NCI-H748 treated with DMSO at 0.1 percent for 48 hours (cell line): ENCODE measurements at regions not wholly inside any gene's neighbourhood (a gene's known extent, or its start where the extent isn't known, plus 50 kb on each side); places are given as distances from the start of the nearest gene placed in this dataset.

Experiments used
- DNase-seq: peaks from one replicate; lab custom pipeline; 2025; lab: John Stamatoyannopoulos, UW

DNA sequence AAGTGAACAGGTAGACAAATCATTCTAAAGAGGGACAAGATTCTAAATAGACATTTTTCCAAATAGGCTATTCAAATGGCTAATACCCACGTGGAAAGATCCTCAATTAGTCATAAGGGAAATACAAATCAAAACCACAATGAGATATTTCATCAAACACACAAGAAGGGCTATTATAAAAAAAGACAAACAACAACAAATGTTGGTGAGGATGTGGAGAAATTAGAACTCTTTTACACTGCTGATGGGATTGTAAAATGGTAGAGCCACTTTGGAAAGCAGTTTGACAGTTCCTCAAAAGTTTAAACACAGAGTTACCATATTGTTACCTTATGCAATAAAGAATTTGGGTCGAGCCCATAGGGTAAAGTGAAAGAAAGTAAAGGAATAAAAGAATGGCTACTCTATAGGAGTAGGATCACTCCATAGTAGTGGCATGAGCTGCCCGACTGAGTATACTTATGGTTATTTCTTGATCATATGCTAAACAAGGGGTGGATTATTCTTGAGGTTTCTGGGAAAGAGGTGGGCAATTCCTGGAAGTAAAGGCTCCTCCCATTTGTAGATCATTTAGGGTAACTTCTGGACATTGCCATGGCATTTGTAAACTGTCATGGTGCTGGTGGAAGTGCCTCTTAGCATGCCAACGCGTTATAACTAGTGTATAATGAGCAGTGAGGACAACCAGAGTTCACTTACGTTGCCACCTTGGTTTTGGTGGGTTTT lies 58.9 kb upstream of the FAM9C start:
- no peak for DNase-seq

DNA sequence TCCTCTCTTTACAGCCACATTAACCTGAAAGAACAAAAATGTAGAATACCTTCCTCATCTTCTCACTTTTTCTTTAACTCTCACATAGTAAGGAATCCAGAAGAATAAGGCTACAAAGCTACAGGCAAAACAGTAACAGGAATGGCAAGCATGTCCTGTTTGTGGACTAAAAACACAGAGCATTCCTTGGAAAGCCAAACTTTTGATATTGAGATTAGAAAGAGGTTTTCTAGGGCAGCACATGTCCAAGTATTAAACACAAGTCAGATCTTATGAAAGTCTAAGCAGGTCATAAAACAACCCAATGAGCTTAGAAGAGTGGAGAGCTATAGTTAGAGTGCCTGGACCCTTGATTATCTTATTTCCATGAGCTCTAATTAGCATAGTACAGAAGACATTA lies 58.2 kb upstream of the FAM9C start:
- no peak for DNase-seq

DNA sequence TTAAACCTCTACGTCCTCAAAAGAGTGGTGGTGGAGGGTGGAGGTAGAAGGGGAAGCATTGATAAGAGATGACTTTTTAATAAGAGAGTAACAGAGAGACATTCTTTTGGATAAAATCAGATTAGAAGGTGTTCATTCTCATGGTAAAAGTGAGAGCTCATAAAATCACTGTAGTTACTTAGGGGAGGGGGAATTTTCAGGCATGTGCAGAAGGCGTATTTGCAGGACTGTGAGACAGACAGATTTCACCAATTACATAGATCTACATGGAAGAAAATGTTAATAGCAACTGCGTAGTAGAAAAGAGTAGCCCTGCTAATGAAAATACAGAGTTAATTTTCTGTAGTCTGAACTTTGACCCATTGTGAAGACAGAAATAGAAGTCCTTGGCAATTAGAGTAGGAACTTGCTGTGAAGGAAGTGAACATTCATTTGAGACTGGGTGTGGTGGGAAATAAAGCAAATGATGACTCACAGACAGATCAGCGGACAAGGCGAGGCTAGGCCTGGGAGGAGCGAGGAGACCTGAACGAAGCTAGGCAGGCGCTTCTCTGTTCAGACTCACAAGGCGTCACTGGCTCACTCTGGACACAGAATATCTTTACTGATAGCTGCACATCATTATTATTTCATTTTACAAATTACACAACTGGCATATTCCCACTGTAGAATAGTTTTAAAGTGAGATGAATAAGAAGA lies 57.2 kb upstream of the FAM9C start:
- peak; percentile 18 for DNase-seq

DNA sequence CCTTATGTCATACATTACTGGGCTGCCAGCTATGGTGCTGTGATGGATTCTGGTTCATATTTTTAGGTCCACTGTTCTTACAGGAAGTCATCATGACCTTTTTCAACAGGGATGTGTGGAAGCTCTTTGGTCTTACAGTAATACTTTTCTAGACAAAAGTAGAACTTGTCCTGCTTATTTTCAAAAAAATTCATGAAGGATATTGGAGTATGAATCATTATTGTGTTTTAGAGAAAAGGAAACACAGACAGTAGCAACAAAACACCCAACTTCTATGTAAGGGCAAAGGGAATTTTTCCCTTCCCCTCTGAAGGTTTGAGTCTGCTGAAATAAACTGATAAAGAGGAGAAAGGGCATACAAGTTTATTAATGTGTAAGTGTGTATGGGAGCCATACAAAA lies 54.7 kb upstream of the FAM9C start:
- no peak for DNase-seq

DNA sequence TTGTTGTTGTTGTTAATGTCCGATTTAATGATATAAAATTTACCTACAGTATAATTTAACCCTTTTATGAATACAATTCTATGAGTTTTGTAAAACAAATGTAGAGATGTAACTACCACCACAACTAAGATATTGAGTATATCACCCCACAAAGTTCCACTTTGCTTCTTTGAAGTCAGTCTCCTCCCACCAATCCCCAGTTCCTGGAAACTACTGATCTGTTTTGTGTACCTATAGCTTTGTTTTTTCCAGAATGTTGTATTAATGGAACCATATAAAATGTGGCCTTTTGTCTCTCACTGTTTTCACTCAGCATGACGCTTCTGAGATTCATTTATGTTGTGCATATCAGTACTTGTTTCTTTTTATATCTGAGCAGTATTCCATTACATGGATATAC lies 52.3 kb upstream of the FAM9C start:
- DNase-seq, result no peak

DNA sequence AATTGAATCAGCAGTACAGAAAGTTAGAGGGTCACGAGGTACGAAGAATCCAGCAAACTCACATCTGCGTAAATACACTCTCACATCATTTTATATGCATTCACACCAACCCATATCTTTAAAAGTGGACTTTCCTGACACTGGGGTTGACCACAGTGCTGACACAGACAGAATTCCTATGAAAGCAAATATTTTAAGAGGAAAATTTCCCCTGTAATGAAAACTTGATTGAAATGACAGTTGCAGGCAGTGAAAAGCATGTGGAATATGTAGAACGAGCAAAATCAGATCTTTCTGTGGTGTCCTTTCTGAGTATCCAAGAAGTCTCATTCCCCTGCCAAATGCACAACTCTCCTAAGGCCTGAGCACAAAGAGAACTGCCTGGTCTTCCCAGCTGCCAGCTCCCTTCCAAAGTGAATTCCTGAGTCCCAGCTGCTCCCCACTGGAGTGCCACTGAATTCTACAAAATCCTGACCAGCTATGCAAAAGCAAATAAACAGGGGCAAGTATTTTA lies 50.5 kb upstream of the FAM9C start:
- no peak for DNase-seq

DNA sequence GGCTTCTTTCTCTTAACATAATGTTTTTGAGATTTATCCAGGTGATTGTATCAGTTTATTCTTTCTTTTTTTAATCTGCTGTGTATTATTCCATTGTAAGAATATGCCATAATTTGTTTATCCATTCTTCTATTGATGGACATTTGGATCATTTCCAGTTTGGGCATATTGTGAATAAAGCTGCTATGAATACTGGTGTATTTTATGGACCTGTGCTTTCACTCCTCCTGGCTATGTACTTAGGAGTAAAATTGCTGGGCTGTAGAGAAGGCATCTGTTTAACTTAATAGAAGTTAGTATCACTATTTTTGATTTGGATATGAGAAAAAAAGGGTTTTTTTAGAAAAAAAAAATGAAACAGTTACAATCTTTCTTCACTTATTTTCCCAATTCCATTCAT lies 50.0 kb upstream of the FAM9C start:
- DNase-seq, result peak; percentile 6
